HL-60 (cell line): ENCODE measurements at regions not wholly inside any gene's neighbourhood (a gene's known extent, or its start where the extent isn't known, plus 50 kb on each side); places are given as distances from the start of the nearest gene placed in this dataset.

Experiments used
- DNase-seq, 2 experiments: peaks; one replicate each; pipeline ENCODE4 v3.0.0-alpha.2; 2010 to 2020; ENCODE audit warnings: low read depth in 1 of 2, low spot score in 1 of 2
- H3K27ac ChIP-seq: fragments of 250-450 bp; sonication (Bioruptor Pico); replicated peaks from 2 replicates; pipeline ENCODE4 v1.5.1; 2020; ENCODE audit warnings: mild to moderate bottlenecking, moderate library complexity
- H3K27me3 ChIP-seq: fragments of 250-450 bp; sonication (Bioruptor Pico); 2 replicates; pipeline ENCODE4 v1.5.1; 2021; ENCODE audit warnings: mild to moderate bottlenecking, moderate library complexity; ENCODE audit not compliant: insufficient read depth, poor library complexity, severe bottlenecking
- H3K4me3 ChIP-seq: replicated peaks from 2 replicates; pipeline ENCODE4 v1.5.1; 2011; ENCODE audit warnings: mild to moderate bottlenecking, control low read depth, low read length; ENCODE audit not compliant: insufficient read depth
- CTCF ChIP-seq: IDR thresholded peaks from one replicate; pipeline ENCODE4 v1.5.1; 2011; ENCODE audit warnings: low read length, control low read depth, inconsistent platforms; ENCODE audit not compliant: insufficient read depth
- GABPA ChIP-seq: IDR thresholded peaks from 2 replicates; pipeline ENCODE4 v1.6.1; 2012; ENCODE audit warnings: low read depth
- POLR2AphosphoS5 ChIP-seq: IDR thresholded peaks from 2 replicates; pipeline ENCODE4 v1.6.1; 2012; ENCODE audit warnings: low read depth
- REST ChIP-seq: IDR thresholded peaks from 2 replicates; pipeline ENCODE4 v1.6.1; 2012; ENCODE audit warnings: low read depth; ENCODE audit not compliant: insufficient replicate concordance
- SPI1 ChIP-seq: IDR thresholded peaks from 2 replicates; pipeline ENCODE4 v1.6.1; 2012; ENCODE audit warnings: low read depth, mild to moderate bottlenecking, borderline replicate concordance

- Histone ChIP-seq H3K27ac (no peak overlapping the region), H3K27me3 (no peaks in the 10 kb centered on the region), H3K4me3 (no peak overlapping the region)
- DNase-seq = no peak
- TF ChIP-seq SPI1 = no peak
- TF ChIP-seq POLR2AphosphoS5 = no peak
- TF ChIP-seq GABPA = no peak
- TF ChIP-seq CTCF = no peak
- no peak for TF ChIP-seq REST
Observed at GRCh38 chr4:81627590-81627989, 155.9 kb upstream of the RASGEF1B start.

GRCh38 chr4:81626851-81627250, 155.1 kb upstream of the RASGEF1B start:
- TF ChIP-seq REST (no peak), CTCF (no peak), SPI1 (no peak), GABPA (no peak), POLR2AphosphoS5 (no peak)
- H3K27ac ChIP-seq = no peak overlapping the region
- DNase-seq = no peak
- H3K27me3 ChIP-seq = no peaks in the 10 kb centered on the region
- no peak overlapping the region for H3K4me3 ChIP-seq

- no peak for TF ChIP-seq REST
- no peak for TF ChIP-seq POLR2AphosphoS5
- Histone ChIP-seq H3K27me3 (no peaks in the 10 kb centered on the region), H3K4me3 (no peak overlapping the region), H3K27ac (no peak overlapping the region)
- DNase-seq = no peak
Observed at GRCh38 chr4:81625422-81626417, 154.0 kb upstream of the RASGEF1B start.
